ENCODE measurements at regions not wholly inside any gene's neighbourhood (a gene's known extent, or its start where the extent isn't known, plus 50 kb on each side); places are given as distances from the start of the nearest gene placed in this dataset.
A peak's percentile ranks its signal among the peaks of the same experiment; 100 is the strongest.

GRCh38 chr16:6200271-6200670, 1102.7 kb upstream of the EEF2KMT start:
- H3K4me3 ChIP-seq (ENCODE audit: low read length in 3 of 3): no peak overlapping the region
- no peak overlapping the region for H3K27ac ChIP-seq (ENCODE audit: low read depth in 2 of 2, low read length in 2 of 2)
- TF ChIP-seq CTCF (IDR thresholded peaks at IDR 0.05; ENCODE audit: borderline replicate concordance, extremely low read depth, insufficient read depth): no peak
- H3K9me3 ChIP-seq (ENCODE audit: control insufficient read depth in 2 of 3, insufficient read depth in 1 of 3, low read length in 3 of 3): peaks cover 0 to 8% (median 0%) of the 10 kb centered on the region in 3 donors
- no peaks in the 10 kb centered on the region for H3K27me3 ChIP-seq (ENCODE audit: control insufficient read depth, insufficient read depth, low read length)
- H3K36me3 ChIP-seq (ENCODE audit: control insufficient read depth in 2 of 3, insufficient read depth in 3 of 3, low read length in 3 of 3): no peaks in the 10 kb centered on the region
- no peaks in the 10 kb centered on the region for H3K4me1 ChIP-seq (ENCODE audit: control insufficient read depth in 2 of 3, insufficient read depth in 2 of 3, low read depth in 1 of 3, low read length in 3 of 3)
- no peak overlapping the region for H3K9ac ChIP-seq (ENCODE audit: low read length in 3 of 3)
- DNase-seq (no peak), FAIRE-seq (no peak)
- intact Hi-C loops (cut with DNase I): no loop called here

- intact Hi-C loops (cut with DNase I): no loop called here
- Histone ChIP-seq H3K9ac (ENCODE audit: low read length in 3 of 3) (no peak overlapping the region), H3K27me3 (ENCODE audit: control insufficient read depth, insufficient read depth, low read length) (no peaks in the 10 kb centered on the region), H3K9me3 (ENCODE audit: control insufficient read depth in 2 of 3, insufficient read depth in 1 of 3, low read length in 3 of 3) (no peaks in the 10 kb centered on the region), H3K36me3 (ENCODE audit: control insufficient read depth in 2 of 3, insufficient read depth in 3 of 3, low read length in 3 of 3) (no peaks in the 10 kb centered on the region), H3K4me3 (ENCODE audit: low read length in 3 of 3) (no peak overlapping the region), H3K27ac (ENCODE audit: low read depth in 2 of 2, low read length in 2 of 2) (no peak overlapping the region), H3K4me1 (ENCODE audit: control insufficient read depth in 2 of 3, insufficient read depth in 2 of 3, low read depth in 1 of 3, low read length in 3 of 3) (no peaks in the 10 kb centered on the region)
- no peak for DNase-seq
- TF ChIP-seq CTCF (IDR thresholded peaks at IDR 0.05; ENCODE audit: borderline replicate concordance, extremely low read depth, insufficient read depth): no peak
- FAIRE-seq: no peak
Measured at GRCh38 chr16:6195966-6196365, 1098.4 kb upstream of the EEF2KMT start.

GRCh38 chr16:6193718-6194117, 1096.1 kb upstream of the EEF2KMT start:
- Histone ChIP-seq H3K4me3 (ENCODE audit: low read length in 3 of 3) (no peak overlapping the region), H3K4me1 (ENCODE audit: control insufficient read depth in 2 of 3, insufficient read depth in 2 of 3, low read depth in 1 of 3, low read length in 3 of 3) (no peaks in the 10 kb centered on the region), H3K27ac (ENCODE audit: low read depth in 2 of 2, low read length in 2 of 2) (no peak overlapping the region), H3K9ac (ENCODE audit: low read length in 3 of 3) (no peak overlapping the region), H3K36me3 (ENCODE audit: control insufficient read depth in 2 of 3, insufficient read depth in 3 of 3, low read length in 3 of 3) (no peaks in the 10 kb centered on the region), H3K27me3 (ENCODE audit: control insufficient read depth, insufficient read depth, low read length) (no peaks in the 10 kb centered on the region), H3K9me3 (ENCODE audit: control insufficient read depth in 2 of 3, insufficient read depth in 1 of 3, low read length in 3 of 3) (no peaks in the 10 kb centered on the region)
- FAIRE-seq (no peak), DNase-seq (peak in 4 of 5 donors; percentile 63 to 92 (median 87))
- no peak for TF ChIP-seq CTCF (IDR thresholded peaks at IDR 0.05; ENCODE audit: borderline replicate concordance, extremely low read depth, insufficient read depth)
- intact Hi-C loops (cut with DNase I): no loop called here

DNA sequence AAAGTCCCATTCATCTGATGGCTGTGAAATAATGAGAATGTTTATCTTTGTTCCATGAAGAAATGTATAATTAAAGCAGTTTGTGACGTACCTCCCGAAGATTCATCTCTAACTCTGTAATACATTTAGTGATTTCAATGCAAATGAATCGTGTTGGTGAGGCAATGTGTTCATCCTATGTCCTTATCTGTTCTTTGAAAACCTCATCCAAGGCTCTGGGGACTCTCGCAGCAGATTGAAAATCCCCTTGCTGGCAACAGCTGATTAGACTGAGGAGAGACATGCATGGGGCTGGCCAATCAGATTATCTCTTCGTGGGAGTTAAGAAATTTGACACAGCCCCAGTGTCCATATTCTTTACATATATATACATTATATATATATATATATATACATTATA, 1095.4 kb upstream of the EEF2KMT start:
- no peak for TF ChIP-seq CTCF (IDR thresholded peaks at IDR 0.05; ENCODE audit: borderline replicate concordance, extremely low read depth, insufficient read depth)
- FAIRE-seq (no peak), DNase-seq (no peak)
- no peak overlapping the region for H3K4me3 ChIP-seq (ENCODE audit: low read length in 3 of 3)
- H3K4me1 ChIP-seq (ENCODE audit: control insufficient read depth in 2 of 3, insufficient read depth in 2 of 3, low read depth in 1 of 3, low read length in 3 of 3): no peaks in the 10 kb centered on the region
- no peak overlapping the region for H3K27ac ChIP-seq (ENCODE audit: low read depth in 2 of 2, low read length in 2 of 2)
- H3K9ac ChIP-seq (ENCODE audit: low read length in 3 of 3): no peak overlapping the region
- H3K27me3 ChIP-seq (ENCODE audit: control insufficient read depth, insufficient read depth, low read length): no peaks in the 10 kb centered on the region
- intact Hi-C loops (cut with DNase I): no loop called here
- no peaks in the 10 kb centered on the region for H3K36me3 ChIP-seq (ENCODE audit: control insufficient read depth in 2 of 3, insufficient read depth in 3 of 3, low read length in 3 of 3)
- no peaks in the 10 kb centered on the region for H3K9me3 ChIP-seq (ENCODE audit: control insufficient read depth in 2 of 3, insufficient read depth in 1 of 3, low read length in 3 of 3)
